Stimulated activated CD4-positive, alpha-beta T cell treated with anti-CD3 and anti-CD28 coated beads, Interleukin-12 subunit alpha, Interleukin-12 subunit beta, amount 100 ng/mL, for 24 hours (primary cell): ENCODE measurements at regions not wholly inside any gene's neighbourhood (a gene's known extent, or its start where the extent isn't known, plus 50 kb on each side); places are given as distances from the start of the nearest gene placed in this dataset.

Experiments
- DNase-seq, 2 experiments: peaks; one replicate each; pipeline ENCODE4 v3.0.0-alpha.2; 2020; ENCODE audit warnings: low read depth in 2 of 2

- DNase-seq = no peak
Observed at GRCh38 chr1:213643360-213643759, 344.4 kb upstream of the PROX1 start.

GRCh38 chr1:213647864-213648650, 339.7 kb upstream of the PROX1 start:
- DNase-seq = no peak

- DNase-seq = no peak
Observed at GRCh38 chr1:213649373-213649772, 338.4 kb upstream of the PROX1 start.

GRCh38 chr1:213650603-213651002, 337.2 kb upstream of the PROX1 start:
- no peak for DNase-seq

- DNase-seq = no peak
Observed at GRCh38 chr1:213651077-213651476, 336.7 kb upstream of the PROX1 start.

GRCh38 chr1:213652109-213652508, 335.7 kb upstream of the PROX1 start:
- DNase-seq = no peak

- no peak for DNase-seq
Observed at GRCh38 chr1:213656039-213656438, 331.7 kb upstream of the PROX1 start.

GRCh38 chr1:213656503-213656902, 331.3 kb upstream of the PROX1 start:
- no peak for DNase-seq

- no peak for DNase-seq
Observed at GRCh38 chr1:213657013-213657412, 330.8 kb upstream of the PROX1 start.

- no peak for DNase-seq
Observed at GRCh38 chr1:213657879-213658278, 329.9 kb upstream of the PROX1 start.

- no peak for DNase-seq
Observed at GRCh38 chr1:213658457-213658856, 329.3 kb upstream of the PROX1 start.

GRCh38 chr1:213659580-213660547, 327.9 kb upstream of the PROX1 start:
- DNase-seq = no peak

GRCh38 chr1:213661302-213661701, 326.5 kb upstream of the PROX1 start:
- DNase-seq = no peak

GRCh38 chr1:213666113-213666512, 321.7 kb upstream of the PROX1 start:
- no peak for DNase-seq

- DNase-seq = no peak
Observed at GRCh38 chr1:213666922-213667321, 320.9 kb upstream of the PROX1 start.

GRCh38 chr1:213669512-213669911, 318.3 kb upstream of the PROX1 start:
- DNase-seq = no peak

GRCh38 chr1:213669964-213670691, 317.6 kb upstream of the PROX1 start:
- DNase-seq = no peak

GRCh38 chr1:213670692-213671023, 317.1 kb upstream of the PROX1 start:
- no peak for DNase-seq

- DNase-seq = no peak
Observed at GRCh38 chr1:213675043-213675442, 312.7 kb upstream of the PROX1 start.

GRCh38 chr1:213676736-213677135, 311.0 kb upstream of the PROX1 start:
- DNase-seq = no peak

- no peak for DNase-seq
Observed at GRCh38 chr1:213678348-213678747, 309.4 kb upstream of the PROX1 start.

- no peak for DNase-seq
Observed at GRCh38 chr1:213678753-213679152, 309.0 kb upstream of the PROX1 start.
